ENCODE measurements at regions not wholly inside any gene's neighbourhood (a gene's known extent, or its start where the extent isn't known, plus 50 kb on each side); places are given as distances from the start of the nearest gene placed in this dataset.

- peak overlapping the region; percentile 43 for H3K4me3 ChIP-seq (ENCODE audit: low read length)
- H3K27ac ChIP-seq (ENCODE audit: low read length): peak overlapping the region; percentile 73
- no peaks in the 10 kb centered on the region for H3K79me2 ChIP-seq (ENCODE audit: low read length)
- H3K9me3 ChIP-seq (ENCODE audit: insufficient read depth, low read length): no peaks in the 10 kb centered on the region
- peak overlapping the region; percentile 50 for H2AFZ ChIP-seq (ENCODE audit: low read depth, low read length)
- peak overlapping the region; percentile 32 for H3K9ac ChIP-seq (ENCODE audit: low read length)
- peaks cover 46% of the 10 kb centered on the region for H3K4me1 ChIP-seq (ENCODE audit: low read length)
- no peaks in the 10 kb centered on the region for H4K20me1 ChIP-seq (ENCODE audit: insufficient read depth, low read length)
- H3K27me3 ChIP-seq (ENCODE audit: low read depth, low read length): peaks cover 14% of the 10 kb centered on the region
- peak overlapping the region; percentile 66 for H3K4me2 ChIP-seq (ENCODE audit: low read length)
- peaks cover 5% of the 10 kb centered on the region for H3K36me3 ChIP-seq (replicated peaks; ENCODE audit: low read depth, low read length)
- no peak for TF ChIP-seq EZH2phosphoT487 (IDR thresholded peaks at IDR 0.05; ENCODE audit: low read depth)
- TF ChIP-seq CTCF (IDR thresholded peaks at IDR 0.05; ENCODE audit: low read depth, low read length): no peak
Observed at GRCh38 chr20:23200413-23200812, 114.3 kb upstream of the CD93 start.

GRCh38 chr20:23199356-23199755 is 113.2 kb upstream of the CD93 start:
- Histone ChIP-seq H3K4me3 (ENCODE audit: low read length) (no peak overlapping the region), H3K27me3 (ENCODE audit: low read depth, low read length) (peaks cover 7% of the 10 kb centered on the region; the same call in 1 of the 2 replicates), H3K4me1 (ENCODE audit: low read length) (peaks cover 54% of the 10 kb centered on the region), H3K36me3 (replicated peaks; ENCODE audit: low read depth, low read length) (peaks cover 5% of the 10 kb centered on the region), H2AFZ (ENCODE audit: low read depth, low read length) (no peak overlapping the region), H3K4me2 (ENCODE audit: low read length) (no peak overlapping the region), H3K79me2 (ENCODE audit: low read length) (no peaks in the 10 kb centered on the region), H3K9ac (ENCODE audit: low read length) (no peak overlapping the region; the same call in 1 of the 2 replicates), H4K20me1 (ENCODE audit: insufficient read depth, low read length) (no peaks in the 10 kb centered on the region), H3K9me3 (ENCODE audit: insufficient read depth, low read length) (no peaks in the 10 kb centered on the region), H3K27ac (ENCODE audit: low read length) (peak overlapping the region; percentile 73; the same call in 1 of the 2 replicates)
- TF ChIP-seq CTCF (IDR thresholded peaks at IDR 0.05; ENCODE audit: low read depth, low read length): no peak
- TF ChIP-seq EZH2phosphoT487 (IDR thresholded peaks at IDR 0.05; ENCODE audit: low read depth): no peak

- Histone ChIP-seq H3K9me3 (ENCODE audit: insufficient read depth, low read length) (no peaks in the 10 kb centered on the region), H2AFZ (ENCODE audit: low read depth, low read length) (no peak overlapping the region), H3K27ac (ENCODE audit: low read length) (no peak overlapping the region), H3K36me3 (replicated peaks; ENCODE audit: low read depth, low read length) (peaks cover 5% of the 10 kb centered on the region), H4K20me1 (ENCODE audit: insufficient read depth, low read length) (no peaks in the 10 kb centered on the region), H3K4me2 (ENCODE audit: low read length) (no peak overlapping the region), H3K9ac (ENCODE audit: low read length) (no peak overlapping the region), H3K27me3 (ENCODE audit: low read depth, low read length) (0 out of 2 replicates have a peak, but pooled peaks cover 4% of the 10 kb centered on the region), H3K79me2 (ENCODE audit: low read length) (no peaks in the 10 kb centered on the region), H3K4me3 (ENCODE audit: low read length) (no peak overlapping the region), H3K4me1 (ENCODE audit: low read length) (peaks cover 58% of the 10 kb centered on the region)
- no peak for TF ChIP-seq EZH2phosphoT487 (IDR thresholded peaks at IDR 0.05; ENCODE audit: low read depth)
- TF ChIP-seq CTCF (IDR thresholded peaks at IDR 0.05; ENCODE audit: low read depth, low read length): no peak
Observed at GRCh38 chr20:23198815-23199214, 112.7 kb upstream of the CD93 start.

GRCh38 chr20:23197836-23198235 is 111.7 kb upstream of the CD93 start:
- Histone ChIP-seq H3K36me3 (replicated peaks; ENCODE audit: low read depth, low read length) (peaks cover 5% of the 10 kb centered on the region), H3K79me2 (ENCODE audit: low read length) (no peaks in the 10 kb centered on the region), H3K27ac (ENCODE audit: low read length) (no peak overlapping the region), H3K9ac (ENCODE audit: low read length) (no peak overlapping the region), H3K27me3 (ENCODE audit: low read depth, low read length) (0 out of 2 replicates have a peak, but pooled peaks cover 4% of the 10 kb centered on the region), H3K4me3 (ENCODE audit: low read length) (no peak overlapping the region), H3K9me3 (ENCODE audit: insufficient read depth, low read length) (no peaks in the 10 kb centered on the region), H4K20me1 (ENCODE audit: insufficient read depth, low read length) (no peaks in the 10 kb centered on the region), H3K4me1 (ENCODE audit: low read length) (peaks cover 58% of the 10 kb centered on the region), H3K4me2 (ENCODE audit: low read length) (no peak overlapping the region), H2AFZ (ENCODE audit: low read depth, low read length) (0 out of 2 replicates have a peak overlapping the region, but pooled peaks have one; percentile 7)
- no peak for TF ChIP-seq CTCF (IDR thresholded peaks at IDR 0.05; ENCODE audit: low read depth, low read length)
- TF ChIP-seq EZH2phosphoT487 (IDR thresholded peaks at IDR 0.05; ENCODE audit: low read depth): no peak
